SK-N-SH treated with all-trans-retinoic acid at 6 μM for 48 hours (cell line): ENCODE measurements at regions not wholly inside any gene's neighbourhood (a gene's known extent, or its start where the extent isn't known, plus 50 kb on each side); places are given as distances from the start of the nearest gene placed in this dataset.

Experiments
- ATAC-seq: fragments of 200-7000 bp; cut with Tn5 transposase; 3 replicates; pipeline ENCODE4 v1.9.1; 2020; ENCODE audit warnings: mild to moderate bottlenecking, moderate library complexity
- ARNTL ChIP-seq: fragments of 450-650 bp; formaldehyde crosslinking; IDR thresholded peaks from 2 replicates; pipeline ENCODE4 v1.5.0; 2020; ENCODE audit warnings: low read depth, mild to moderate bottlenecking, moderate library complexity, borderline replicate concordance
- BACH2 ChIP-seq: fragments of 250-450 bp; sonication (Bioruptor Pico); IDR thresholded peaks from 2 replicates; pipeline ENCODE4 v1.9.0; 2021; ENCODE audit warnings: mild to moderate bottlenecking, borderline replicate concordance
- CREB5 ChIP-seq: fragments of 250-450 bp; sonication (Bioruptor Pico); IDR thresholded peaks from 2 replicates; pipeline ENCODE4 v1.5.1; 2020; ENCODE audit warnings: low read depth, mild to moderate bottlenecking, moderate library complexity
- CSDC2 ChIP-seq: fragments of 250-450 bp; sonication (Bioruptor Pico); IDR thresholded peaks from 2 replicates; pipeline ENCODE4 v1.5.0; 2020; ENCODE audit warnings: mild to moderate bottlenecking, moderate library complexity
- CSRNP3 ChIP-seq: fragments of 250-450 bp; sonication (Bioruptor Pico); IDR thresholded peaks from 2 replicates; pipeline ENCODE4 v1.5.1; 2021; ENCODE audit warnings: mild to moderate bottlenecking, moderate library complexity
- ESRRG ChIP-seq: fragments of 250-450 bp; sonication (Bioruptor Pico); IDR thresholded peaks from 2 replicates; pipeline ENCODE4 v1.6.1; 2021; ENCODE audit warnings: mild to moderate bottlenecking
- GLIS3 ChIP-seq: fragments of 250-450 bp; sonication (Bioruptor Pico); IDR thresholded peaks from 2 replicates; pipeline ENCODE4 v1.5.0; 2020; ENCODE audit warnings: mild to moderate bottlenecking, moderate library complexity
- ISL1 ChIP-seq: fragments of 250-450 bp; sonication (Bioruptor Pico); IDR thresholded peaks from 2 replicates; pipeline ENCODE4 v2.1.2; 2022; ENCODE audit warnings: mild to moderate bottlenecking, moderate library complexity
- OSR1 ChIP-seq: fragments of 250-450 bp; sonication (Bioruptor Pico); IDR thresholded peaks from 2 replicates; pipeline ENCODE4 v1.8.0; 2022; ENCODE audit warnings: moderate library complexity, mild to moderate bottlenecking, inconsistent platforms
- PATZ1 ChIP-seq: fragments of 250-450 bp; sonication (Bioruptor Pico); IDR thresholded peaks from 2 replicates; pipeline ENCODE4 v1.8.0; 2020; ENCODE audit warnings: mild to moderate bottlenecking, moderate library complexity, borderline replicate concordance
- POU6F1 ChIP-seq: fragments of 250-450 bp; sonication (Bioruptor Pico); IDR thresholded peaks from 2 replicates; pipeline ENCODE4 v1.8.0; 2021; ENCODE audit warnings: low read depth, mild to moderate bottlenecking, moderate library complexity, borderline replicate concordance
- PPARA ChIP-seq: fragments of 250-450 bp; sonication (Bioruptor Pico); IDR thresholded peaks from 2 replicates; pipeline ENCODE4 v1.5.0; 2020; ENCODE audit warnings: mild to moderate bottlenecking, borderline replicate concordance
- RARB ChIP-seq: fragments of 250-450 bp; sonication (Bioruptor Pico); IDR thresholded peaks from 2 replicates; pipeline ENCODE4 v1.8.0; 2021; ENCODE audit warnings: mild to moderate bottlenecking, moderate library complexity
- SNAI2 ChIP-seq: fragments of 250-450 bp; sonication (Bioruptor Pico); IDR thresholded peaks from 2 replicates; pipeline ENCODE4 v1.5.0; 2020; ENCODE audit warnings: mild to moderate bottlenecking, moderate library complexity
- TCF4 ChIP-seq: fragments of 250-450 bp; sonication (Bioruptor Pico); IDR thresholded peaks from 2 replicates; pipeline ENCODE4 v1.8.0; 2021; ENCODE audit warnings: mild to moderate bottlenecking, moderate library complexity, borderline replicate concordance
- TOX ChIP-seq: fragments of 250-450 bp; sonication (Bioruptor Pico); IDR thresholded peaks from 2 replicates; pipeline ENCODE4 v1.8.0; 2021; ENCODE audit warnings: mild to moderate bottlenecking, moderate library complexity, borderline replicate concordance
- TSHZ2 ChIP-seq: fragments of 250-450 bp; sonication (Bioruptor Pico); IDR thresholded peaks from 2 replicates; pipeline ENCODE4 v1.5.0; 2020; ENCODE audit warnings: mild to moderate bottlenecking, moderate library complexity
- ZC3H10 ChIP-seq: fragments of 250-450 bp; sonication (Bioruptor Pico); IDR thresholded peaks from 2 replicates; pipeline ENCODE4 v1.5.1; 2021; ENCODE audit warnings: mild to moderate bottlenecking, moderate library complexity
- ZFP30 ChIP-seq: fragments of 450-650 bp; formaldehyde crosslinking; IDR thresholded peaks from 2 replicates; pipeline ENCODE4 v1.5.0; 2022; ENCODE audit warnings: mild to moderate bottlenecking, moderate library complexity
- ZNF565 ChIP-seq: fragments of 450-650 bp; formaldehyde crosslinking; conservative IDR thresholded peaks from 2 replicates; pipeline ENCODE4 v1.5.0; 2020; ENCODE audit warnings: low read depth, mild to moderate bottlenecking, moderate library complexity
- ZNF70 ChIP-seq: fragments of 450-650 bp; formaldehyde crosslinking; IDR thresholded peaks from 2 replicates; pipeline ENCODE4 v1.5.0; 2020; ENCODE audit warnings: mild to moderate bottlenecking, moderate library complexity
- ZNF8 ChIP-seq: fragments of 450-650 bp; formaldehyde crosslinking; IDR thresholded peaks from 2 replicates; pipeline ENCODE4 v1.5.0; 2020; ENCODE audit warnings: mild to moderate bottlenecking, moderate library complexity

- TF ChIP-seq TOX (CRISPR knock-in tag), result no peak
These were observed 52.8 kb upstream of the ARHGEF7 start (continued) for GRCh38 chr13:111062305-111062704.

GRCh38 chr13:111061358-111062045 is 53.6 kb upstream of the ARHGEF7 start:
- ATAC-seq, result no peak
- TF ChIP-seq TOX (CRISPR knock-in tag), result no peak
- TF ChIP-seq PPARA (CRISPR knock-in tag), result no peak
- no peak for TF ChIP-seq PATZ1 (CRISPR knock-in tag)
- no peak for TF ChIP-seq TCF4
- TF ChIP-seq OSR1, result no peak
- TF ChIP-seq POU6F1 (CRISPR knock-in tag), result no peak
- TF ChIP-seq ESRRG (CRISPR knock-in tag), result no peak
- TF ChIP-seq CREB5, result no peak
- no peak for TF ChIP-seq GLIS3 (CRISPR knock-in tag)
- TF ChIP-seq RARB (CRISPR knock-in tag), result no peak
- TF ChIP-seq CSDC2, result no peak
- TF ChIP-seq ZC3H10 (CRISPR knock-in tag), result no peak
- no peak for TF ChIP-seq BACH2 (CRISPR knock-in tag)
- TF ChIP-seq ZNF565 (CRISPR knock-in tag), result no peak
- no peak for TF ChIP-seq ZNF8 (CRISPR knock-in tag)
- TF ChIP-seq TSHZ2, result no peak
- TF ChIP-seq ISL1 (CRISPR knock-in tag), result no peak
- TF ChIP-seq SNAI2 (CRISPR knock-in tag), result no peak

- no peak for ATAC-seq
- TF ChIP-seq ZNF8 (CRISPR knock-in tag) (no peak), ZNF565 (CRISPR knock-in tag) (no peak), POU6F1 (CRISPR knock-in tag) (no peak), PPARA (CRISPR knock-in tag) (no peak), ISL1 (CRISPR knock-in tag) (no peak), ZFP30 (CRISPR knock-in tag) (no peak), OSR1 (no peak), BACH2 (CRISPR knock-in tag) (no peak), CREB5 (no peak), SNAI2 (CRISPR knock-in tag) (no peak), ZC3H10 (CRISPR knock-in tag) (no peak), TOX (CRISPR knock-in tag) (no peak), CSRNP3 (CRISPR knock-in tag) (no peak), ZNF70 (CRISPR knock-in tag) (no peak), ARNTL (no peak), GLIS3 (CRISPR knock-in tag) (no peak)
These were observed 54.7 kb upstream of the ARHGEF7 start for GRCh38 chr13:111060237-111060919.
